Endothelial cell of umbilical vein (primary cell): ENCODE measurements at regions not wholly inside any gene's neighbourhood (a gene's known extent, or its start where the extent isn't known, plus 50 kb on each side); places are given as distances from the start of the nearest gene placed in this dataset.

Experiments used
- FOS ChIP-seq: IDR thresholded peaks from 2 replicates; pipeline ENCODE4 v1.6.1; 2011; ENCODE audit warnings: mild to moderate bottlenecking, low read length, moderate library complexity, borderline replicate concordance; ENCODE audit not compliant: insufficient read depth
- MAX ChIP-seq: IDR thresholded peaks from 2 replicates; pipeline ENCODE4 v1.6.1; 2011; ENCODE audit not compliant: insufficient read depth, insufficient read length

- no peak for TF ChIP-seq MAX
- TF ChIP-seq FOS = no peak
Measured at GRCh38 chr7:142450695-142451094, 192.8 kb upstream of the PRSS58 start.
